ENCODE measurements at regions not wholly inside any gene's neighbourhood (a gene's known extent, or its start where the extent isn't known, plus 50 kb on each side); places are given as distances from the start of the nearest gene placed in this dataset.

- no peak for DNase-seq
These were observed 73.1 kb upstream of the ARHGAP32 start for GRCh38 chr11:129265125-129265788.

GRCh38 chr11:129264114-129264513, 72.0 kb upstream of the ARHGAP32 start:
- no peak for DNase-seq

- DNase-seq = no peak
These were observed 68.6 kb upstream of the ARHGAP32 start for GRCh38 chr11:129260750-129261149.

GRCh38 chr11:129259931-129260348, 67.8 kb upstream of the ARHGAP32 start:
- DNase-seq = no peak

GRCh38 chr11:129258205-129258604, 66.1 kb upstream of the ARHGAP32 start:
- no peak for DNase-seq

- DNase-seq = no peak
These were observed 65.4 kb upstream of the ARHGAP32 start for GRCh38 chr11:129257512-129257911.

GRCh38 chr11:129252621-129253020, 60.5 kb upstream of the ARHGAP32 start:
- no peak for DNase-seq

GRCh38 chr11:129251067-129251466, 58.9 kb upstream of the ARHGAP32 start:
- DNase-seq = no peak

- DNase-seq = no peak
These were observed 57.8 kb upstream of the ARHGAP32 start for GRCh38 chr11:129249923-129250322.

- DNase-seq = no peak
These were observed 57.2 kb upstream of the ARHGAP32 start for GRCh38 chr11:129249351-129249750.

- DNase-seq = no peak
These were observed 56.5 kb upstream of the ARHGAP32 start for GRCh38 chr11:129248618-129249017.

GRCh38 chr11:129247135-129247534, 55.0 kb upstream of the ARHGAP32 start:
- no peak for DNase-seq

- DNase-seq = no peak
These were observed 50.7 kb upstream of the ARHGAP32 start for GRCh38 chr11:129242855-129243254.
